ENCODE measurements at regions not wholly inside any gene's neighbourhood (a gene's known extent, or its start where the extent isn't known, plus 50 kb on each side); places are given as distances from the start of the nearest gene placed in this dataset.

- no peak overlapping the region for H2BK5ac ChIP-seq (ENCODE audit: low read depth, low read length)
- POLR2A ChIA-PET (ENCODE audit: partially characterized antibody): interaction anchor here (1.1 kb wide), 1 partner anchor 9 kb away, joined by 3 read pairs; no protein-coding TSS in a partner anchor
- WGBS, 2 experiments (ENCODE audit: extremely low coverage in 1 of 2, insufficient coverage in 1 of 2, insufficient read length in 1 of 2, insufficient replicate concordance in 2 of 2, low coverage in 1 of 2, low lambda C conversion rate in 2 of 2, missing lambda C conversion rate in 1 of 2): 75% methylated on average over 6 of the region's 6 CpGs; no CpG with 5 or more reads in 1 of the 2 experiments
- TF ChIP-seq SIRT6 (IDR thresholded peaks at IDR 0.05; ENCODE audit: low read length) (no peak), KDM5A (IDR thresholded peaks at IDR 0.05; ENCODE audit: low read length) (no peak), POLR2AphosphoS5 (IDR thresholded peaks at IDR 0.05; ENCODE audit: low read depth, low read length) (no peak), CHD1 (IDR thresholded peaks at IDR 0.05; ENCODE audit: low read depth, low read length) (no peak)
Observed at GRCh38 chr6:169965239-169965638, 213.8 kb downstream of the ERMARD start.

More at GRCh38 chr6:169965239-169965638, 213.8 kb downstream of the ERMARD start:
- Histone ChIP-seq H3K79me2 (ENCODE audit: control insufficient read depth in 1 of 2, insufficient read depth in 2 of 2, low read length in 2 of 2) (no peaks in the 10 kb centered on the region), H3K56ac (replicated peaks; ENCODE audit: insufficient read length, low read depth, low read length) (no peak overlapping the region), H3K4me2 (ENCODE audit: insufficient read depth in 1 of 2, low read depth in 2 of 2, low read length in 2 of 2) (no peak overlapping the region), H2BK120ac (replicated peaks; ENCODE audit: low read depth, low read length) (no peak overlapping the region), H3K27ac (ENCODE audit: low read depth, low read length) (no peak overlapping the region), H3K27me3 (replicated peaks in 1 of 4; ENCODE audit: control insufficient read depth in 3 of 4, extremely low read depth in 1 of 4, insufficient read depth in 3 of 4, low read length in 3 of 4) (peaks cover 0 to 16% (median 7%) of the 10 kb centered on the region in 4 experiments; a peak in 5 of 7 replicates), H4K20me1 (replicated peaks in 1 of 2; ENCODE audit: control insufficient read depth in 1 of 2, insufficient read depth in 2 of 2, low read length in 2 of 2) (no peaks in the 10 kb centered on the region), H2BK15ac (ENCODE audit: low read length) (no peak overlapping the region), H3K9ac (replicated peaks in 1 of 4; ENCODE audit: extremely low read depth in 1 of 4, low read depth in 3 of 4, low read length in 3 of 4) (no peak overlapping the region), H3K4ac (replicated peaks; ENCODE audit: insufficient read length, low read depth, low read length) (no peak overlapping the region), H3K14ac (ENCODE audit: insufficient read length) (no peak overlapping the region), H4K91ac (replicated peaks; ENCODE audit: insufficient read length, low read length) (no peak overlapping the region), H3K36me3 (ENCODE audit: control insufficient read depth in 2 of 4, insufficient read depth in 4 of 4, low read length in 3 of 4) (no peaks in the 10 kb centered on the region), H3K4me3 (ENCODE audit: extremely low read depth in 1 of 4, insufficient read depth in 2 of 4, low read depth in 3 of 4, low read length in 4 of 4) (no peak overlapping the region), H3K79me1 (ENCODE audit: low read depth, low read length) (no peaks in the 10 kb centered on the region), H2BK12ac (ENCODE audit: low read depth, low read length) (no peak overlapping the region), H2BK20ac (ENCODE audit: low read length) (no peak overlapping the region), H4K5ac (ENCODE audit: insufficient read length, low read depth, low read length) (no peak overlapping the region), H3K23ac (ENCODE audit: insufficient read length) (no peak overlapping the region), H3K4me1 (replicated peaks in 1 of 4; ENCODE audit: control insufficient read depth in 3 of 4, insufficient read depth in 4 of 4, low read length in 3 of 4) (peaks cover 0 to 6% (median under 1%) of the 10 kb centered on the region in 4 experiments; a peak in 2 of 7 replicates), H2AFZ (ENCODE audit: low read length) (no peak overlapping the region), H4K8ac (ENCODE audit: extremely low read depth, insufficient read depth, low read length) (no peak overlapping the region), H2AK5ac (ENCODE audit: low read depth, low read length) (no peak overlapping the region), H3K9me3 (ENCODE audit: insufficient read depth in 2 of 2, low read depth in 1 of 2, low read length in 1 of 2) (peaks cover 0 to 5% of the 10 kb centered on the region in 2 experiments; a peak in 1 of 4 replicates), H3K23me2 (ENCODE audit: low read depth, low read length) (no peaks in the 10 kb centered on the region; the same call in 1 of the 2 replicates), H3K18ac (ENCODE audit: extremely low read depth, low read length) (no peak overlapping the region)
- CTCF ChIA-PET (ENCODE audit: partially characterized antibody): interaction anchor here (3.9 kb wide), 1 partner anchor 14 kb away, joined by 11 read pairs; no protein-coding TSS in a partner anchor
- DNase-seq (ENCODE audit: low read depth in 1 of 2, low spot score in 2 of 2) (no peak), FAIRE-seq (no peak)

Data from H1 (cell line).